H9 (cell line): ENCODE measurements at regions not wholly inside any gene's neighbourhood (a gene's known extent, or its start where the extent isn't known, plus 50 kb on each side); places are given as distances from the start of the nearest gene placed in this dataset.

Experiments
- DNase-seq: peaks from one replicate; pipeline ENCODE4 v3.0.0-alpha.2; 2017
- H2AFZ ChIP-seq: one replicate; pipeline ENCODE4 v1.6.1; 2013; ENCODE audit warnings: mild to moderate bottlenecking, low read length, control low read depth, moderate library complexity
- H2AK5ac ChIP-seq: 2 replicates; pipeline ENCODE4 v1.6.1; 2013; ENCODE audit warnings: low read length, control low read depth, mixed read lengths; ENCODE audit not compliant: insufficient read length
- H2BK120ac ChIP-seq: one replicate; pipeline ENCODE4 v1.6.1; 2013; ENCODE audit warnings: low read depth, mild to moderate bottlenecking, low read length, control low read depth, inconsistent platforms; ENCODE audit not compliant: poor library complexity, severe bottlenecking
- H2BK12ac ChIP-seq: 2 replicates; pipeline ENCODE4 v1.6.1; 2013; ENCODE audit warnings: low read length, control low read depth, mixed read lengths, low read depth; ENCODE audit not compliant: insufficient read length
- H2BK15ac ChIP-seq: 2 replicates; pipeline ENCODE4 v1.6.1; 2013; ENCODE audit warnings: low read depth, low read length, control low read depth
- H2BK20ac ChIP-seq: one replicate; pipeline ENCODE4 v1.6.1; 2013; ENCODE audit warnings: low read depth, mild to moderate bottlenecking, low read length, control low read depth, inconsistent platforms; ENCODE audit not compliant: poor library complexity, severe bottlenecking
- H2BK5ac ChIP-seq: 2 replicates; pipeline ENCODE4 v1.6.1; 2013; ENCODE audit warnings: low read length, control low read depth, mixed read lengths; ENCODE audit not compliant: insufficient read length
- H3K14ac ChIP-seq: 2 replicates; pipeline ENCODE4 v1.6.1; 2013; ENCODE audit warnings: low read length, control low read depth; ENCODE audit not compliant: insufficient read depth
- H3K18ac ChIP-seq: 2 replicates; pipeline ENCODE4 v1.6.1; 2013; ENCODE audit warnings: low read depth, mild to moderate bottlenecking, mixed read lengths, low read length, control low read depth; ENCODE audit not compliant: insufficient read length
- H3K23ac ChIP-seq: 2 replicates; pipeline ENCODE4 v1.6.1; 2013; ENCODE audit warnings: low read length, control low read depth, mixed read lengths, low read depth; ENCODE audit not compliant: insufficient read length
- H3K23me2 ChIP-seq: 2 replicates; pipeline ENCODE4 v1.6.1; 2013; ENCODE audit warnings: low read depth, mild to moderate bottlenecking, mixed read lengths, low read length, control low read depth; ENCODE audit not compliant: insufficient read length, poor library complexity, severe bottlenecking
- H3K27ac ChIP-seq: 2 replicates; pipeline ENCODE4 v1.5.1; 2013; ENCODE audit warnings: low read length, control low read depth, mixed read lengths, low read depth; ENCODE audit not compliant: insufficient read length
- H3K27me3 ChIP-seq: 2 replicates; pipeline ENCODE4 v1.6.1; 2013; ENCODE audit warnings: low read length, control low read depth, inconsistent platforms; ENCODE audit not compliant: insufficient read depth
- H3K4ac ChIP-seq: 2 replicates; pipeline ENCODE4 v1.6.1; 2013; ENCODE audit warnings: low read depth, mild to moderate bottlenecking, control low read depth, inconsistent platforms, low read length, moderate library complexity
- H3K4me1 ChIP-seq: 2 replicates; pipeline ENCODE4 v1.6.1; 2013; ENCODE audit warnings: low read length, control low read depth, inconsistent platforms; ENCODE audit not compliant: insufficient read depth
- H3K4me2 ChIP-seq: 2 replicates; pipeline ENCODE4 v1.6.1; 2013; ENCODE audit warnings: low read length, control low read depth, mixed read lengths; ENCODE audit not compliant: insufficient read length, insufficient read depth
- H3K56ac ChIP-seq: 2 replicates; pipeline ENCODE4 v1.6.1; 2013; ENCODE audit warnings: low read depth, mild to moderate bottlenecking, mixed read lengths, low read length, control low read depth; ENCODE audit not compliant: insufficient read length
- H3K79me1 ChIP-seq: 2 replicates; pipeline ENCODE4 v1.6.1; 2013; ENCODE audit warnings: low read depth, mild to moderate bottlenecking, moderate library complexity, low read length, control low read depth, inconsistent platforms; ENCODE audit not compliant: insufficient read depth, poor library complexity, severe bottlenecking
- H3K79me2 ChIP-seq: 2 replicates; pipeline ENCODE4 v1.6.1; 2013; ENCODE audit warnings: low read length, control low read depth, inconsistent platforms; ENCODE audit not compliant: insufficient read depth
- H3K9ac ChIP-seq: 2 replicates; pipeline ENCODE4 v1.6.1; 2013; ENCODE audit warnings: low read length, control low read depth, mixed read lengths; ENCODE audit not compliant: insufficient read length; ENCODE audit errors: extremely low read depth
- H3K9me3 ChIP-seq: one replicate; pipeline ENCODE4 v1.6.1; 2013; ENCODE audit warnings: low read depth, low read length, inconsistent platforms; ENCODE audit not compliant: control insufficient read depth
- H3T11ph ChIP-seq: one replicate; pipeline ENCODE4 v1.6.1; 2013; ENCODE audit warnings: mild to moderate bottlenecking, low read length, control low read depth, inconsistent platforms
- H4K20me1 ChIP-seq: one replicate; pipeline ENCODE4 v1.6.1; 2013; ENCODE audit not compliant: control insufficient read depth, insufficient read length, insufficient read depth
- H4K5ac ChIP-seq: 2 replicates; pipeline ENCODE4 v1.6.1; 2013; ENCODE audit warnings: low read depth, mild to moderate bottlenecking, mixed read lengths, low read length, control low read depth; ENCODE audit not compliant: insufficient read length
- H4K8ac ChIP-seq: replicated peaks from 2 replicates; pipeline ENCODE4 v1.6.1; 2013; ENCODE audit warnings: low read length, control low read depth, mixed read lengths, low read depth; ENCODE audit not compliant: insufficient read length
- H4K91ac ChIP-seq: 2 replicates; pipeline ENCODE4 v1.6.1; 2013; ENCODE audit warnings: low read depth, mild to moderate bottlenecking, moderate library complexity, mixed read lengths, low read length, control low read depth; ENCODE audit not compliant: insufficient read length
- H3K27ac Mint-ChIP-seq, 3 experiments: 2 replicates in 2 of 3; 3 replicates in 1 of 3; pipeline ENCODE4 v1.8.0; 2020 to 2021; ENCODE audit warnings: mixed read lengths in 3 of 3, mild to moderate bottlenecking in 1 of 3, moderate library complexity in 1 of 3
- H3K27me3 Mint-ChIP-seq: 2 replicates; pipeline ENCODE4 v1.8.0; 2021; ENCODE audit warnings: low read depth, mild to moderate bottlenecking, moderate library complexity, mixed read lengths
- H3K36me3 Mint-ChIP-seq, 3 experiments: 2 replicates in 2 of 3; 3 replicates in 1 of 3; pipeline ENCODE4 v1.8.0; 2020 to 2021; ENCODE audit warnings: low read depth in 3 of 3, mixed read lengths in 3 of 3; ENCODE audit not compliant: insufficient read depth in 1 of 3
- H3K4me1 Mint-ChIP-seq, 2 experiments: 2 replicates each; pipeline ENCODE4 v1.8.0; 2020; ENCODE audit warnings: mixed read lengths in 2 of 2
- H3K4me3 Mint-ChIP-seq, 2 experiments: 2 replicates in 1 of 2; 3 replicates in 1 of 2; pipeline ENCODE4 v1.8.0; 2020 to 2021; ENCODE audit warnings: mild to moderate bottlenecking in 2 of 2, mixed read lengths in 2 of 2, moderate library complexity in 1 of 2
- H3K9me3 Mint-ChIP-seq, 2 experiments: 2 replicates in 1 of 2; 3 replicates in 1 of 2; pipeline ENCODE4 v1.8.0; 2020; ENCODE audit warnings: mild to moderate bottlenecking in 2 of 2, mixed read lengths in 2 of 2, moderate library complexity in 1 of 2
- CTCF ChIP-seq: fragments of 200-600 bp; sonication (generic); conservative IDR thresholded peaks from 3 replicates; pipeline ENCODE4 v1.8.0; 2021; ENCODE audit warnings: antibody characterized with exemption, mild to moderate bottlenecking
- WGBS: extraction: QIAGEN DNeasy Blood & Tissue Kit; methylation state at CpG from one replicate; pipeline ENCODE4 v1.1.7; 2013; ENCODE audit warnings: missing lambda C conversion rate, low lambda C conversion rate, mixed read lengths; ENCODE audit not compliant: insufficient read length; ENCODE audit errors: extremely low coverage; 5-methylcytosine and 5-hydroxymethylcytosine counted together

GRCh38 chr3:33977227-33977626, 178.8 kb downstream of the PDCD6IP start:
- no peak overlapping the region for H2BK12ac ChIP-seq
- no CpG with 5 or more reads among the region's 2 CpGs for WGBS
- no peaks in the 10 kb centered on the region; the same call in 1 of the 2 replicates for H3K27me3 Mint-ChIP-seq

More at GRCh38 chr3:33977227-33977626, 178.8 kb downstream of the PDCD6IP start:
- H2AK5ac ChIP-seq = no peak overlapping the region
- no peak overlapping the region for H2AFZ ChIP-seq
- H4K5ac ChIP-seq = no peak overlapping the region
- TF ChIP-seq CTCF = no peak
- no peak overlapping the region for H3K27ac ChIP-seq
- H3K9me3 ChIP-seq = no peaks in the 10 kb centered on the region
- H3K9ac ChIP-seq = no peak overlapping the region
- no peaks in the 10 kb centered on the region for H3K4me1 ChIP-seq
- no peaks in the 10 kb centered on the region for H3K79me2 ChIP-seq
- H3K18ac ChIP-seq = no peak overlapping the region
- no peaks in the 10 kb centered on the region for H4K20me1 ChIP-seq
- no peak overlapping the region for H3K4me3 Mint-ChIP-seq
- no peak for DNase-seq
- H3K36me3 Mint-ChIP-seq = no peaks in the 10 kb centered on the region; a peak in 1 of 7 replicates
- H3K79me1 ChIP-seq = no peaks in the 10 kb centered on the region
- H4K91ac ChIP-seq = no peak overlapping the region
- H3K4ac ChIP-seq = no peak overlapping the region
- H3K4me2 ChIP-seq = no peak overlapping the region
- H2BK5ac ChIP-seq = no peak overlapping the region
- peak overlapping the region; percentile 60 for H2BK20ac ChIP-seq
- peaks cover 0 to 3% of the 10 kb centered on the region in 2 experiments; a peak in 1 of 5 replicates for H3K9me3 Mint-ChIP-seq
- H2BK120ac ChIP-seq = no peak overlapping the region
- H3K27ac Mint-ChIP-seq = no peak overlapping the region
- H3K27me3 ChIP-seq = no peaks in the 10 kb centered on the region
- no peaks in the 10 kb centered on the region for H3K4me1 Mint-ChIP-seq
- H4K8ac ChIP-seq = no peak overlapping the region
- no peak overlapping the region for H2BK15ac ChIP-seq
- no peak overlapping the region for H3T11ph ChIP-seq
- H3K23me2 ChIP-seq = no peaks in the 10 kb centered on the region
- H3K14ac ChIP-seq = no peak overlapping the region
- H3K23ac ChIP-seq = no peak overlapping the region
- no peak overlapping the region for H3K56ac ChIP-seq
